Heart left ventricle (tissue), 13 donors: ENCODE measurements at regions not wholly inside any gene's neighbourhood (a gene's known extent, or its start where the extent isn't known, plus 50 kb on each side); places are given as distances from the start of the nearest gene placed in this dataset.

Experiments used
- CTCF ChIP-seq, 12 donors: fragments of 200-600 bp; sonication (generic) in 4 of 12; IDR thresholded peaks; one replicate each; pipeline versions ENCODE4 v1.5.0 to v1.8.0; 2018 to 2022; ENCODE audit warnings: antibody characterized with exemption in 12 of 12, mild to moderate bottlenecking in 5 of 12
- POLR2A ChIP-seq, 2 donors: fragments of 450-650 bp; IDR thresholded peaks; one replicate each; pipeline ENCODE4 v1.6.1; 2017; ENCODE audit warnings: antibody characterized with exemption in 2 of 2, mild to moderate bottlenecking in 2 of 2, moderate library complexity in 2 of 2
- donor health status: ischemic (EF 13 %, LVEDD 7.1; RV severe dilation, severe dysfunction).
- donor health status: DM: no; HTN: yes; CAD: no.
- donor health status: DM: no; HTN: no; CAD: no.
- donor health status: ischemic (EF 25% LVEDD 6.9; RV normal size, moderate dysfunction).
- donor health status: ischemic (EF 25% LVEDD 5.7; RV mildly dilated, moderate dysfunction).
- donor health status: ischemic (EF 35%, LVEDD 5.7; RV mildly dilated, moderate dysfunction).
- donor health status: nonischemic (EF 11% LVEDD 7.7; RV severe dilation, severe dysfunction).
- donor health status: DM: yes; HTN: yes; CAD: no.
- donor health status: PGD.
- donor health status: ischemic (EF 29% LVEDD 5.4; RV normal size, mild dysfunction).
- donor health status: nonischemic (EF 23%, LVEDD 6.1; RV moderate dilation, normal function).

GRCh38 chr2:89837962-89838625 is 1146.6 kb downstream of the RPIA start:
- no peak for TF ChIP-seq CTCF (IDR thresholded peaks at IDR 0.05)
- TF ChIP-seq POLR2A (IDR thresholded peaks at IDR 0.05), result no peak
